WERI-Rb-1 (cell line): ENCODE measurements at regions not wholly inside any gene's neighbourhood (a gene's known extent, or its start where the extent isn't known, plus 50 kb on each side); places are given as distances from the start of the nearest gene placed in this dataset.

Experiments used
- DNase-seq: peaks from one replicate; pipeline ENCODE4 v3.0.0-alpha.2; 2020
- H3K27ac ChIP-seq: fragments of 250-450 bp; sonication (Bioruptor Pico); 2 replicates; pipeline ENCODE4 v1.5.1; 2020; ENCODE audit warnings: mild to moderate bottlenecking, moderate library complexity
- H3K27me3 ChIP-seq: fragments of 250-450 bp; sonication (Bioruptor Pico); 2 replicates; pipeline ENCODE4 v1.5.1; 2021; ENCODE audit warnings: mild to moderate bottlenecking, low read depth, moderate library complexity; ENCODE audit not compliant: insufficient read depth, severe bottlenecking
- H3K36me3 ChIP-seq: fragments of 250-450 bp; sonication (Bioruptor Pico); 2 replicates; pipeline ENCODE4 v1.5.1; 2020; ENCODE audit warnings: mild to moderate bottlenecking, moderate library complexity
- H3K4me3 ChIP-seq: 2 replicates; pipeline ENCODE4 v1.5.1; 2011; ENCODE audit warnings: low read depth, mild to moderate bottlenecking, control low read depth, low read length
- H3K9me3 ChIP-seq: fragments of 250-450 bp; sonication (Bioruptor Pico); 2 replicates; pipeline ENCODE4 v1.5.1; 2021; ENCODE audit warnings: mild to moderate bottlenecking, moderate library complexity; ENCODE audit not compliant: severe bottlenecking
- TF ChIP-seq, protein P1 (sequence below): IDR thresholded peaks from 2 replicates; pipeline ENCODE4 v1.5.1; 2011; ENCODE audit warnings: low read depth, mild to moderate bottlenecking, control low read depth, inconsistent platforms, low read length

DNA sequence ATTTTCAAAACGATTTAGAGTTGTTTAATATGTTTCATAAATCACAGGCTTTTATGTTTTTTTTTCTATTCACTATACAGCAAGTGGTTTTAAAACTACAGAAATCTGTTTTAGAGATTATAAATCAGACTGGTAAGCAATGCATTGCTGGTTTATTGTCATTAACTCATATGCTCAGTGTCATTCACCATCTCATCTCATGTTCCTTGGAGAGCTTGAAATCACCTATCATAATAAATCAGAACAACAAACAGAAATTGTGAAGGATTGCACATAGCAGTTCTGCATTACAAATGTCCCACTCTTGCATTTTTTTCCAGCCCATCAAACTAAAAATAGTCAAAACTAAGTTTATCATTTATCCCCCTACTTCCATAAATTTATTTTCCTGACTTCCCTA is 470.8 kb downstream of the FSCB start:
- Histone ChIP-seq H3K4me3 (no peak overlapping the region), H3K27me3 (peaks cover 10% of the 10 kb centered on the region), H3K9me3 (no peaks in the 10 kb centered on the region), H3K36me3 (no peaks in the 10 kb centered on the region), H3K27ac (no peak overlapping the region)
- DNase-seq, result no peak
- TF ChIP-seq, protein P1, sequence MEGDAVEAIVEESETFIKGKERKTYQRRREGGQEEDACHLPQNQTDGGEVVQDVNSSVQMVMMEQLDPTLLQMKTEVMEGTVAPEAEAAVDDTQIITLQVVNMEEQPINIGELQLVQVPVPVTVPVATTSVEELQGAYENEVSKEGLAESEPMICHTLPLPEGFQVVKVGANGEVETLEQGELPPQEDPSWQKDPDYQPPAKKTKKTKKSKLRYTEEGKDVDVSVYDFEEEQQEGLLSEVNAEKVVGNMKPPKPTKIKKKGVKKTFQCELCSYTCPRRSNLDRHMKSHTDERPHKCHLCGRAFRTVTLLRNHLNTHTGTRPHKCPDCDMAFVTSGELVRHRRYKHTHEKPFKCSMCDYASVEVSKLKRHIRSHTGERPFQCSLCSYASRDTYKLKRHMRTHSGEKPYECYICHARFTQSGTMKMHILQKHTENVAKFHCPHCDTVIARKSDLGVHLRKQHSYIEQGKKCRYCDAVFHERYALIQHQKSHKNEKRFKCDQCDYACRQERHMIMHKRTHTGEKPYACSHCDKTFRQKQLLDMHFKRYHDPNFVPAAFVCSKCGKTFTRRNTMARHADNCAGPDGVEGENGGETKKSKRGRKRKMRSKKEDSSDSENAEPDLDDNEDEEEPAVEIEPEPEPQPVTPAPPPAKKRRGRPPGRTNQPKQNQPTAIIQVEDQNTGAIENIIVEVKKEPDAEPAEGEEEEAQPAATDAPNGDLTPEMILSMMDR, result no peak

DNA sequence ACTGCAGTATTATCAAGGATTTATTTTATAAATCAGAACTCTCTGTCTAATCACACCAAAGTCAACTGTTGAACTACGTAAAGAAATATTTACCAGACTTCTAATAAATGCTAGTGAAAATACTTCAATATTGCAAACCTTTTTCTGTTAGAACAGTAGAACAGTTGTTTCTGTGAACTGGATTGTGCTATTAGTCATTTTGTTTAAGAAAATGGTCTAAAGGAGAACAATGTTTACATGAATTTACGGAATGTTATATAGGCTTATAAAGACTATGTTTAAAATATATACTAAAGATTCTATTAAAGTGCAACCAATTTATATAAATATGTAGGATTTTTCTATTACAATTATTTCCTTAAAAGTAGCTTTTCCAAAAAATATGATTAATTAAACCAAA is 471.4 kb downstream of the FSCB start:
- DNase-seq, result no peak
- Histone ChIP-seq H3K27me3 (peaks cover 12% of the 10 kb centered on the region), H3K27ac (no peak overlapping the region), H3K4me3 (no peak overlapping the region), H3K9me3 (no peaks in the 10 kb centered on the region), H3K36me3 (no peaks in the 10 kb centered on the region)
- TF ChIP-seq, protein P1, result no peak

GRCh38 chr14:44030831-44031383 is 476.2 kb downstream of the FSCB start:
- no peaks in the 10 kb centered on the region for H3K36me3 ChIP-seq
- peaks cover 12% of the 10 kb centered on the region for H3K27me3 ChIP-seq
- no peak overlapping the region for H3K27ac ChIP-seq
- H3K4me3 ChIP-seq, result no peak overlapping the region
- TF ChIP-seq, protein P1, result no peak
- no peaks in the 10 kb centered on the region for H3K9me3 ChIP-seq
- no peak for DNase-seq

DNA sequence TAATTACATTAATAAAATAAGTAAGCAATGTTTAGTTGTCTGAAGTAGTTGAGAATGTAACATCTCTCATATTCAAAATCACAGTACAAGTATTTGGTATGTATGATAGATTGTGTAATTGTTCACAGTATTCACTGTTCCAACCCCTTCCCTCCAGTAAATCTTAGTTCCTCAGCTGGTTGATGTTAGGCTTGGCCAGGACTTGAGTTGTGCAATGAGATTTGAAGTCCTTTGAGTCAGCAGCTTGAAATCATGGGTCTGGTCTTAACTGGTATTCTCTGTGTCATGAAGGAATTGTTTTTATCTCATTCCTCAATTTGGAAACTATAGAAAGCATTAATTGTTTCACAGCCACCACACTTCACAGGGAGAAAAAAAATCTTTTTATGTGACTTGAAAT is 477.1 kb downstream of the FSCB start:
- Histone ChIP-seq H3K27ac (no peak overlapping the region), H3K9me3 (no peaks in the 10 kb centered on the region), H3K4me3 (no peak overlapping the region), H3K36me3 (no peaks in the 10 kb centered on the region), H3K27me3 (peaks cover 12% of the 10 kb centered on the region)
- no peak for DNase-seq
- TF ChIP-seq, protein P1, result no peak

DNA sequence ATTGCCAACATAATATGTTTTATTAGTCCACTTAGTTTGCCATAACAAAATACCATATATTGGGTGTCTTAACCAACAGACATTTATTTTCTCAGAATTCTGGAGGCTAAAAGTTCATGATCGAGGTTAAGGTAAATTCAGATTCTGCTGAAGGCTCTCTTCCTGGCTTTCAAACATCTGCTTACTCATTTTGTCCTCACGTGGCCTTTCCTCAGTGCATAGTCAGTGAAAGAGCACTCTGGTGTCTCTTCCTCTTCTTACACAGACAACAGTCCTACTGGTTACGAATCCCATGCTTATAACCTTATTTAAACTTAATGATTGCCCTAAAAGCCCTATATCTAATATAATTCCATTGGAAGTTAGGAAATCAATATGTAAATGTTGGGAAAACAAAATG is 479.7 kb downstream of the FSCB start:
- Histone ChIP-seq H3K27me3 (peaks cover 4% of the 10 kb centered on the region), H3K9me3 (no peaks in the 10 kb centered on the region), H3K36me3 (no peaks in the 10 kb centered on the region), H3K4me3 (no peak overlapping the region), H3K27ac (no peak overlapping the region)
- no peak for DNase-seq
- TF ChIP-seq, protein P1, result no peak

DNA sequence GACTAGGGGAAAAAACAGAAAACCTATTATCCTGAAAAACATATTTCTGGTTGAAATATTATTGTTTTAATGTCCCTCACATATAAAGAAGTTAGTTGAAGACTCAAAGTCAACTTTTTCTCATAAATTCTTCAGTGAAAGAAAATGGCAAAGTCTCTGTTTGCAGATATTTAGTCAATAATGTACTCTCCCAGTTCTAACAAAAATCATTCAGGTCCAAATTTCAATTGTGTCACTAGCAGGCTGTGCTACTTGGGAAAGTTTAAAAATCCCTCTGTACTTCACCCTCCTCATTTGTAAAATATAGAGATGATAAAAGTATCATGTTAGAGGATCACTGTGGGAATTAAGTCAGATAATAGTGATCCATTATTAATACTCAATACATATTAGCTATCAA is 496.5 kb downstream of the FSCB start:
- Histone ChIP-seq H3K36me3 (no peaks in the 10 kb centered on the region), H3K4me3 (no peak overlapping the region), H3K9me3 (no peaks in the 10 kb centered on the region), H3K27ac (no peak overlapping the region), H3K27me3 (peaks cover 7% of the 10 kb centered on the region)
- DNase-seq, result no peak
- TF ChIP-seq, protein P1, result no peak
